ENCODE measurements at regions not wholly inside any gene's neighbourhood (a gene's known extent, or its start where the extent isn't known, plus 50 kb on each side); places are given as distances from the start of the nearest gene placed in this dataset.

- TF ChIP-seq CTCF (IDR thresholded peaks at IDR 0.05 in 8 of 11, conservative IDR thresholded peaks at IDR 0.05 in 3 of 11) (no peak), POLR2AphosphoS5 (IDR thresholded peaks at IDR 0.05) (no peak)
These were observed 299.1 kb downstream of the PAX3 start for GRCh38 chr2:221999717-222000116.
